IPS-20b (cell line): ENCODE measurements at regions not wholly inside any gene's neighbourhood (a gene's known extent, or its start where the extent isn't known, plus 50 kb on each side); places are given as distances from the start of the nearest gene placed in this dataset.
A peak's percentile ranks its signal among the peaks of the same experiment; 100 is the strongest.

Experiments
- H3K27ac ChIP-seq: one replicate; pipeline ENCODE4 v1.5.1; 2013; ENCODE audit warnings: low read length
- H3K27me3 ChIP-seq: 2 replicates; pipeline ENCODE4 v1.6.1; 2013; ENCODE audit warnings: mild to moderate bottlenecking, low read length, inconsistent platforms; ENCODE audit not compliant: insufficient read depth
- H3K36me3 ChIP-seq: 2 replicates; pipeline ENCODE4 v1.6.1; 2013; ENCODE audit warnings: low read depth, mild to moderate bottlenecking, inconsistent platforms, low read length, moderate library complexity; ENCODE audit not compliant: insufficient read depth
- H3K4me1 ChIP-seq: 2 replicates; pipeline ENCODE4 v1.6.1; 2013; ENCODE audit warnings: mild to moderate bottlenecking, control low read depth, inconsistent platforms, low read length, moderate library complexity; ENCODE audit not compliant: insufficient read depth
- H3K4me3 ChIP-seq: 2 replicates; pipeline ENCODE4 v1.5.1; 2013; ENCODE audit warnings: mild to moderate bottlenecking, low read length, inconsistent platforms
- H3K9ac ChIP-seq: 2 replicates; pipeline ENCODE4 v1.6.1; 2013; ENCODE audit warnings: low read depth, mild to moderate bottlenecking, inconsistent platforms, low read length, moderate library complexity
- H3K9me3 ChIP-seq: 2 replicates; pipeline ENCODE4 v1.6.1; 2013; ENCODE audit warnings: mild to moderate bottlenecking, low read depth, low read length, inconsistent platforms; ENCODE audit not compliant: insufficient read depth

- no peak overlapping the region for H3K4me3 ChIP-seq
- no peaks in the 10 kb centered on the region for H3K4me1 ChIP-seq
- no peak overlapping the region for H3K9ac ChIP-seq
- no peaks in the 10 kb centered on the region for H3K36me3 ChIP-seq
- H3K27me3 ChIP-seq, result no peaks in the 10 kb centered on the region
- H3K9me3 ChIP-seq, result no peaks in the 10 kb centered on the region
- no peak overlapping the region for H3K27ac ChIP-seq
Observed at GRCh38 chr20:56845546-56846086, 216.5 kb downstream of the TFAP2C start.

DNA sequence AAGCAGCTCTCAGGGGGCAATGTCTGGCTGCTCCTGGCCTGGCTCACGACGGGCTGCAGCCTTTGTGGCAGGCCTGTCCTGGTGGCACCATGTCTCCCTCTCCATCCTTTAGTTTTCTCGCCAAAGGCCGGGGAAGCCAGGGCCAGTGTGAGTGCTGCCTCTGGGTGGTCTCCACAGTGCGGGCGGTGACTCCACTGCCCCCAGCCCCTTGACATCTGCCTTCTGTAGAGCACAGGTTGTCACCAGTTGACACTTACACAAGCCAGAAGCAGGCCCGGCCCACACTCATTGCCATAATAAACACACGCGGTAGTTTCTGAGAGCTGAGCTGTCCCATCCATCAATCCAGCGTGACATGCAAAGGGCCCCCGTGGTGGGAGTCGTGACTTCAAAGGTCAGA, 219.5 kb downstream of the TFAP2C start:
- H3K4me1 ChIP-seq, result no peaks in the 10 kb centered on the region
- no peak overlapping the region for H3K9ac ChIP-seq
- H3K9me3 ChIP-seq, result no peaks in the 10 kb centered on the region
- H3K36me3 ChIP-seq, result no peaks in the 10 kb centered on the region
- H3K27ac ChIP-seq, result no peak overlapping the region
- no peaks in the 10 kb centered on the region for H3K27me3 ChIP-seq
- H3K4me3 ChIP-seq, result no peak overlapping the region

DNA sequence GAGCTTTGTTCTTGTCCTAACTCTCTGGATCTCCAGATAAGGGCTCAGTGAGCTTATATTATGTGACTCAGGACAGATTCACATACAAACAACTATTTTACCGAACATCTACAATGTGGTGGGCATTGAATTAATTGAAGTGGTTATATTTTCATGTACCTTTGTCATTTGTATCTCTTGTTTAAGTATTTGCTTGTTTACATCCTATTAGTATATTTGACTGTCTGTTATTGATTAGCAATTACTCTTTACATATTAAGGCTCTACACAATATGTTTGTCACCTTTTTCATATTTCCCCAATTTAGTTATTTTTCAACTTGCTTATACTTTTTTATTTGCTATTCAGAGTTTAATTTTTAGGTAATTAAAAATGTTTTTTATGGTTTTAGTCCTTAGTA, 222.4 kb downstream of the TFAP2C start:
- Histone ChIP-seq H3K27ac (no peak overlapping the region), H3K9ac (no peak overlapping the region), H3K4me3 (no peak overlapping the region), H3K9me3 (no peaks in the 10 kb centered on the region), H3K4me1 (no peaks in the 10 kb centered on the region), H3K27me3 (no peaks in the 10 kb centered on the region), H3K36me3 (no peaks in the 10 kb centered on the region)

GRCh38 chr20:56855708-56856107, 226.6 kb downstream of the TFAP2C start:
- H3K36me3 ChIP-seq, result no peaks in the 10 kb centered on the region
- H3K27me3 ChIP-seq, result peaks cover 10% of the 10 kb centered on the region; the same call in 1 of the 2 replicates
- peaks cover 12% of the 10 kb centered on the region; the same call in 1 of the 2 replicates for H3K4me1 ChIP-seq
- no peak overlapping the region for H3K27ac ChIP-seq
- H3K9me3 ChIP-seq, result no peaks in the 10 kb centered on the region
- H3K9ac ChIP-seq, result no peak overlapping the region
- no peak overlapping the region for H3K4me3 ChIP-seq

- no peak overlapping the region for H3K4me3 ChIP-seq
- peaks cover 18% of the 10 kb centered on the region; the same call in 1 of the 2 replicates for H3K4me1 ChIP-seq
- peaks cover 14% of the 10 kb centered on the region; the same call in 1 of the 2 replicates for H3K27me3 ChIP-seq
- no peaks in the 10 kb centered on the region for H3K36me3 ChIP-seq
- no peaks in the 10 kb centered on the region for H3K9me3 ChIP-seq
- no peak overlapping the region for H3K27ac ChIP-seq
- no peak overlapping the region for H3K9ac ChIP-seq
Observed at GRCh38 chr20:56857950-56858349, 228.8 kb downstream of the TFAP2C start.

DNA sequence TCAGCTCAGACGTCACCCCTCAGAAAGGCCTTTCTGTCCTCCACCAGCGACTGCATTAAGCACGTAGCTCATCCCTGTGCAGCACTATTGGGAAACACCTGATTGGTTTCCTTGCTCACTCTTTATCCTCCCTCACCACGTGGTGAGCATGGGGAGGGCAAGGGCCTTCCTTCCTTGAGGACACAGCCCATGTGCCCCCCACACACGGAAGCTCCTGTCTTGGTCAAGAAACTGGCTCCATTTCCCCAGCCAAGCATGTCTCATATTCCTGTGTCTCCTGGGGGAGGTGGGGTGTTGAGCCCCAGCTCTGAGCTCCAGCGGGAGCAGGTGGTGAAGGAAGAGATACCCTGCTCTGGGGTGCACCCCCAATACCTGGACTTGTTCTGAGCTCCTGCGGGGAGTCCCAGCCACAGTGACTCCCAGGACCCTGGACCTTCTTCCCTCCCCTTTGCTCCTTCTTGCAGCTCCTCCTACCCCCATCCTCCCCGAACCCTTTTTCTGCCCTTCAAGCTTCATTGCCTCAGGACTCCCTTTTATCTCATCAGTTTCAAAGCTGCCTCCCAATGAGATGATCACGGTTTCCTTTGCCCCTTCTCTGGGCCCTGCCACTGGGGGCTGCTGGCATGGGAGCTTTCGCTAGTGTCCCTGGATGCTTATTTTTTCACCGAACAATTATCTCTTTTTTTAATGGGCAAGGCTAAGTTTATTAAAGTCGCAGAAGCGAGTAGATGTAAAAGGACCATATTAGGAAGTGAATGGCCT, 230.1 kb downstream of the TFAP2C start:
- peak overlapping the region; percentile 25; the same call in 1 of the 2 replicates for H3K4me3 ChIP-seq
- H3K9ac ChIP-seq, result peak overlapping the region; percentile 34; the same call in 1 of the 2 replicates
- H3K27me3 ChIP-seq, result peaks cover 14% of the 10 kb centered on the region; the same call in 1 of the 2 replicates

DNA sequence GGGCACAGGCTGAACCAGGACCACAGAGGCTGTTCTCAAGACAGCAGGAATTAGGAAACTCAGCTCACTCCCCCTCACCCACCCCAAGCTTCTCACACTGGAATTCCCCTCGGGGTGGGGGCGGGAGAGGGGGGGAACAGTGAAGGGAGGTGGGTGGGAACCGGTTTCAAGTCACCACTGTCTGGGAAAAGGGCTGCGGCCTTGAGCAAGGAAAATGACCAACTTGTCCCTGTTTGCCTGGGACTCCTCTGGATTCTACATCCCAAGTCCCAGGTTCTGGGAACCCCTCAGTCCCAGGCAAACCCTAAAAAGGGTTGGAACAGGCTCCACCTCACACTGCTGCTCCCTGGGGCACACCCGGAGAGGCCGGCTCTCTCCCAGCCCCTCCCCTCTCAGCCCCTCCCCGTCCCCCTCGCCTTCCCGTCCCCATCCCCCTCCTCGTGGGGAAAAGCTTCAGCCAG, 230.7 kb downstream of the TFAP2C start:
- Histone ChIP-seq H3K27ac (peak overlapping the region; percentile 18), H3K4me1 (peaks cover 18% of the 10 kb centered on the region; the same call in 1 of the 2 replicates), H3K36me3 (no peaks in the 10 kb centered on the region), H3K9me3 (no peaks in the 10 kb centered on the region), H3K27me3 (peaks cover 14% of the 10 kb centered on the region; the same call in 1 of the 2 replicates), H3K4me3 (peak overlapping the region; percentile 25; the same call in 1 of the 2 replicates), H3K9ac (peak overlapping the region; percentile 34; the same call in 1 of the 2 replicates)

More for the DNA sequence above, 230.1 kb downstream of the TFAP2C start:
- Histone ChIP-seq H3K9me3 (no peaks in the 10 kb centered on the region), H3K4me1 (peaks cover 18% of the 10 kb centered on the region; the same call in 1 of the 2 replicates), H3K36me3 (no peaks in the 10 kb centered on the region), H3K27ac (peak overlapping the region; percentile 18)

GRCh38 chr20:56860413-56860812, 231.3 kb downstream of the TFAP2C start:
- no peak overlapping the region for H3K4me3 ChIP-seq
- no peak overlapping the region for H3K27ac ChIP-seq
- no peak overlapping the region for H3K9ac ChIP-seq
- peaks cover 14% of the 10 kb centered on the region; the same call in 1 of the 2 replicates for H3K27me3 ChIP-seq
- H3K36me3 ChIP-seq, result no peaks in the 10 kb centered on the region
- peaks cover 18% of the 10 kb centered on the region; the same call in 1 of the 2 replicates for H3K4me1 ChIP-seq
- no peaks in the 10 kb centered on the region for H3K9me3 ChIP-seq

GRCh38 chr20:56861590-56861989, 232.5 kb downstream of the TFAP2C start:
- peaks cover 14% of the 10 kb centered on the region; the same call in 1 of the 2 replicates for H3K27me3 ChIP-seq
- H3K4me1 ChIP-seq, result peaks cover 18% of the 10 kb centered on the region; the same call in 1 of the 2 replicates
- no peak overlapping the region for H3K9ac ChIP-seq
- no peak overlapping the region for H3K27ac ChIP-seq
- no peaks in the 10 kb centered on the region for H3K9me3 ChIP-seq
- H3K4me3 ChIP-seq, result no peak overlapping the region
- no peaks in the 10 kb centered on the region for H3K36me3 ChIP-seq

DNA sequence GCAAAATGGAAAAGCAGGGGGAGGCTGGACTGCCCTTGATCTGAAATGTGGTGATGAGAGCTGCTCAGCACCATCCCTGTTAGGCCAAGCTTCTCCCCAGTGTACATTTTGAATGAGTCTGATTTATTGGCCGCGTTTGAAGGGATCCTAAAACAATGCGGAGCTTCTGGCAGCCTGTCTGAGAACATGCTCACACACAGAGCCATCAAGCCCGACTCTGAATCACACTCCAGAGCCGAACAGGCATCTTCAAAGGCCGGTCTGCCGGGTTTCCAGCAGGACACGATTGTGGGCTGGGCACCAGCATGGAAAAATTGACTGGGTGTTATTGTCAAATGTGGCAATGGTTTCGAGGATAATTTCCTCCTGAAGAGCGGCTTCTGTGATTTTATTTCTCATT, 235.9 kb downstream of the TFAP2C start:
- H3K36me3 ChIP-seq, result no peaks in the 10 kb centered on the region
- peaks cover 4% of the 10 kb centered on the region; the same call in 1 of the 2 replicates for H3K27me3 ChIP-seq
- no peak overlapping the region for H3K9ac ChIP-seq
- H3K4me1 ChIP-seq, result peaks cover 10% of the 10 kb centered on the region; the same call in 1 of the 2 replicates
- no peak overlapping the region for H3K4me3 ChIP-seq
- no peaks in the 10 kb centered on the region for H3K9me3 ChIP-seq
- H3K27ac ChIP-seq, result no peak overlapping the region

- Histone ChIP-seq H3K27me3 (peaks cover 2% of the 10 kb centered on the region; the same call in 1 of the 2 replicates), H3K9ac (no peak overlapping the region), H3K4me1 (no peaks in the 10 kb centered on the region), H3K27ac (no peak overlapping the region), H3K36me3 (no peaks in the 10 kb centered on the region), H3K4me3 (no peak overlapping the region), H3K9me3 (no peaks in the 10 kb centered on the region)
Observed at GRCh38 chr20:56867128-56867527, 238.0 kb downstream of the TFAP2C start.
